Glutamatergic neuron (in vitro differentiated cells): ENCODE measurements at regions not wholly inside any gene's neighbourhood (a gene's known extent, or its start where the extent isn't known, plus 50 kb on each side); places are given as distances from the start of the nearest gene placed in this dataset.

Experiments
- DNase-seq: peaks from one replicate; pipeline ENCODE4 v3.0.0; 2022
- H3K27ac Mint-ChIP-seq: one replicate; pipeline ENCODE4 v1.8.0; 2020; ENCODE audit warnings: mild to moderate bottlenecking, mixed read lengths, inconsistent platforms; ENCODE audit not compliant: unreplicated experiment
- H3K27me3 Mint-ChIP-seq: one replicate; pipeline ENCODE4 v1.8.0; 2020; ENCODE audit warnings: mild to moderate bottlenecking, moderate library complexity, mixed read lengths, inconsistent platforms; ENCODE audit not compliant: unreplicated experiment
- H3K36me3 Mint-ChIP-seq: one replicate; pipeline ENCODE4 v1.8.0; 2020; ENCODE audit warnings: mild to moderate bottlenecking, mixed read lengths, inconsistent platforms; ENCODE audit not compliant: unreplicated experiment
- H3K4me1 Mint-ChIP-seq: one replicate; pipeline ENCODE4 v1.8.0; 2020; ENCODE audit warnings: mild to moderate bottlenecking, low read depth, mixed read lengths, inconsistent platforms; ENCODE audit not compliant: unreplicated experiment
- H3K4me3 Mint-ChIP-seq: one replicate; pipeline ENCODE4 v1.8.0; 2020; ENCODE audit warnings: mild to moderate bottlenecking, mixed read lengths, inconsistent platforms; ENCODE audit not compliant: unreplicated experiment
- H3K9me3 Mint-ChIP-seq: one replicate; pipeline ENCODE4 v1.8.0; 2020; ENCODE audit warnings: mild to moderate bottlenecking, moderate library complexity, mixed read lengths, inconsistent platforms; ENCODE audit not compliant: unreplicated experiment
- TF ChIP-seq, protein P1 (sequence below): fragments of 200-600 bp; sonication (generic); IDR thresholded peaks from one replicate; pipeline ENCODE4 v1.5.0; 2021; ENCODE audit not compliant: partially characterized antibody, unreplicated experiment

DNA sequence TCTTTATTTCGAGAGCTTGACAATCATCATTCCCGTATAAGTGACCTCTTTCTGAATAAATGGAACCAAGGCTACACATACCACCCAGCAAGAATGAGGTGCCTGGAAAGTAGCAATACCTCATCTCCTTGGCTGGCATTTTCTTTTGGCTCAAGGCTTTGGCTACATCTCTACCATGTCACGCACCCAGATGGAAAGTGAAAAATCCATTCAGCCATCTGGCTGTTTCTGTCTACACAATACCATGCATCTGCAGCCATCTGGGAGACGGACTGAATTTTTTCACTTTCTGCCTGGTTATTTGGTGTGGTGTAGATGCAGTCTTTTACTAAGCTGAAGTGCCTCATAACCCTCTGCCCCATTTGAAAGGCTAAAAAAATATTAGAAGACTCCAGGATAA is 566.9 kb downstream of the BCL11A start:
- Mint-ChIP-seq H3K9me3 (peaks cover 5% of the 10 kb centered on the region), H3K4me1 (peaks cover 12% of the 10 kb centered on the region), H3K36me3 (no peaks in the 10 kb centered on the region), H3K27ac (peak overlapping the region; percentile 31), H3K27me3 (peaks cover 4% of the 10 kb centered on the region), H3K4me3 (no peak overlapping the region)
- peak; percentile 19 for DNase-seq
- TF ChIP-seq, protein P1, sequence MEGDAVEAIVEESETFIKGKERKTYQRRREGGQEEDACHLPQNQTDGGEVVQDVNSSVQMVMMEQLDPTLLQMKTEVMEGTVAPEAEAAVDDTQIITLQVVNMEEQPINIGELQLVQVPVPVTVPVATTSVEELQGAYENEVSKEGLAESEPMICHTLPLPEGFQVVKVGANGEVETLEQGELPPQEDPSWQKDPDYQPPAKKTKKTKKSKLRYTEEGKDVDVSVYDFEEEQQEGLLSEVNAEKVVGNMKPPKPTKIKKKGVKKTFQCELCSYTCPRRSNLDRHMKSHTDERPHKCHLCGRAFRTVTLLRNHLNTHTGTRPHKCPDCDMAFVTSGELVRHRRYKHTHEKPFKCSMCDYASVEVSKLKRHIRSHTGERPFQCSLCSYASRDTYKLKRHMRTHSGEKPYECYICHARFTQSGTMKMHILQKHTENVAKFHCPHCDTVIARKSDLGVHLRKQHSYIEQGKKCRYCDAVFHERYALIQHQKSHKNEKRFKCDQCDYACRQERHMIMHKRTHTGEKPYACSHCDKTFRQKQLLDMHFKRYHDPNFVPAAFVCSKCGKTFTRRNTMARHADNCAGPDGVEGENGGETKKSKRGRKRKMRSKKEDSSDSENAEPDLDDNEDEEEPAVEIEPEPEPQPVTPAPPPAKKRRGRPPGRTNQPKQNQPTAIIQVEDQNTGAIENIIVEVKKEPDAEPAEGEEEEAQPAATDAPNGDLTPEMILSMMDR: no peak

DNA sequence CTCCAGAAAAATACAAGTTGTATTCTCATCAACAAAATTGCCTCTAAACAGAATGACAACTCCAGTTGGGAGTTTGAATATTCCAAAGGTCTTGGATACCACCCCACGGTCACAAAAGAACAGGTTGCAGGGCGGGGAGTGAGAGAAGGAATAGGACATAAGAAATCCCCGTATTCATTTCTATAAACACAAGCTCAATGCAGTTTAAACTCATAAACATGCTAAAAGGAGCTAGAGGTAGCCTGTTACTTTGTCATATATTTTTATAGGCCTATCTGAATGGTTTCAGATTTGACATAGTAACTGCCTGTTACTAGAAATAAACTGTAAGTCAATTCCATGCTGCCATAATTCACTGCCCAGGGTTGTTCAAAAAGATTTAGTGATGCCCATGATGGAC is 567.5 kb downstream of the BCL11A start:
- peaks cover 5% of the 10 kb centered on the region for H3K9me3 Mint-ChIP-seq
- no peak for DNase-seq
- peaks cover 12% of the 10 kb centered on the region for H3K4me1 Mint-ChIP-seq
- TF ChIP-seq, protein P1: no peak
- H3K27me3 Mint-ChIP-seq: peaks cover 4% of the 10 kb centered on the region
- H3K36me3 Mint-ChIP-seq: no peaks in the 10 kb centered on the region
- no peak overlapping the region for H3K4me3 Mint-ChIP-seq
- peak overlapping the region; percentile 60 for H3K27ac Mint-ChIP-seq

- H3K27ac Mint-ChIP-seq: no peak overlapping the region
- no peak for DNase-seq
- no peaks in the 10 kb centered on the region for H3K27me3 Mint-ChIP-seq
- TF ChIP-seq, protein P1: no peak
- no peaks in the 10 kb centered on the region for H3K9me3 Mint-ChIP-seq
- H3K4me3 Mint-ChIP-seq: no peak overlapping the region
- no peaks in the 10 kb centered on the region for H3K36me3 Mint-ChIP-seq
- H3K4me1 Mint-ChIP-seq: no peaks in the 10 kb centered on the region
Observed at GRCh38 chr2:59974051-59974766, 579.2 kb downstream of the BCL11A start.

- Mint-ChIP-seq H3K27me3 (no peaks in the 10 kb centered on the region), H3K4me1 (no peaks in the 10 kb centered on the region), H3K36me3 (no peaks in the 10 kb centered on the region), H3K4me3 (no peak overlapping the region), H3K27ac (no peak overlapping the region), H3K9me3 (no peaks in the 10 kb centered on the region)
- TF ChIP-seq, protein P1: no peak
- no peak for DNase-seq
Observed at GRCh38 chr2:59969161-59969560, 584.3 kb downstream of the BCL11A start.

- Mint-ChIP-seq H3K9me3 (no peaks in the 10 kb centered on the region), H3K4me3 (no peak overlapping the region), H3K4me1 (no peaks in the 10 kb centered on the region)
Observed at GRCh38 chr2:59968441-59968840, 585.0 kb downstream of the BCL11A start.

More at GRCh38 chr2:59968441-59968840, 585.0 kb downstream of the BCL11A start:
- TF ChIP-seq, protein P1: no peak
- no peak for DNase-seq
- Mint-ChIP-seq H3K27ac (no peak overlapping the region), H3K36me3 (no peaks in the 10 kb centered on the region), H3K27me3 (no peaks in the 10 kb centered on the region)
